ENCODE measurements at regions not wholly inside any gene's neighbourhood (a gene's known extent, or its start where the extent isn't known, plus 50 kb on each side); places are given as distances from the start of the nearest gene placed in this dataset.
"Not testable (repeated sequence)": the region's sequence is repeated elsewhere in the genome, so short reads cannot be mapped to it uniquely, and the experiment has no call there.

DNA sequence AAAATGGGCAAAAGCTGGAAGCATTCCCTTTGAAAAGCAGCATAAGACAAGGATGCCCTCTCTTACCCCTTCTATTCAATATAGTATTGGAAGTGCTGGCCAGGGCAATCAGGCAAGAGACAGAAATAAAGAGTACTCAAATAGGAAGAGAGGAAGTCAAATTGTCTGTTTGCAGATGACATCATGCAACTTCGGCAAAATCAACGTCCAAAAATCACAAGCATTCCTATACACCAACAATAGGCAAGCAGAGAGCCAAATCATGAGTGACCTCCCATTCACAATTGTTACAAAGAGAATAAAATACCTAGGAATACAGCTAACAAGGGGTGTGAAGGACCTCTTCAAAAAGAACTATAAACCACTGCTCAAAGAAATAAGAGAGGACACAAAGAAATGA lies 192.0 kb upstream of the FBN2 start:
- TF ChIP-seq, protein P1, sequence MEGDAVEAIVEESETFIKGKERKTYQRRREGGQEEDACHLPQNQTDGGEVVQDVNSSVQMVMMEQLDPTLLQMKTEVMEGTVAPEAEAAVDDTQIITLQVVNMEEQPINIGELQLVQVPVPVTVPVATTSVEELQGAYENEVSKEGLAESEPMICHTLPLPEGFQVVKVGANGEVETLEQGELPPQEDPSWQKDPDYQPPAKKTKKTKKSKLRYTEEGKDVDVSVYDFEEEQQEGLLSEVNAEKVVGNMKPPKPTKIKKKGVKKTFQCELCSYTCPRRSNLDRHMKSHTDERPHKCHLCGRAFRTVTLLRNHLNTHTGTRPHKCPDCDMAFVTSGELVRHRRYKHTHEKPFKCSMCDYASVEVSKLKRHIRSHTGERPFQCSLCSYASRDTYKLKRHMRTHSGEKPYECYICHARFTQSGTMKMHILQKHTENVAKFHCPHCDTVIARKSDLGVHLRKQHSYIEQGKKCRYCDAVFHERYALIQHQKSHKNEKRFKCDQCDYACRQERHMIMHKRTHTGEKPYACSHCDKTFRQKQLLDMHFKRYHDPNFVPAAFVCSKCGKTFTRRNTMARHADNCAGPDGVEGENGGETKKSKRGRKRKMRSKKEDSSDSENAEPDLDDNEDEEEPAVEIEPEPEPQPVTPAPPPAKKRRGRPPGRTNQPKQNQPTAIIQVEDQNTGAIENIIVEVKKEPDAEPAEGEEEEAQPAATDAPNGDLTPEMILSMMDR (IDR thresholded peaks at IDR 0.05), result not testable (repeated sequence)
- TF ChIP-seq POLR2A, POLR2AphosphoS5 (IDR thresholded peaks at IDR 0.05): not testable (repeated sequence)
